Effector CD8-positive, alpha-beta T cell (primary cell): ENCODE measurements at regions not wholly inside any gene's neighbourhood (a gene's known extent, or its start where the extent isn't known, plus 50 kb on each side); places are given as distances from the start of the nearest gene placed in this dataset.
"Not testable (repeated sequence)": the region's sequence is repeated elsewhere in the genome, so short reads cannot be mapped to it uniquely, and the experiment has no call there.

Source experiments
- DNase-seq: peaks from one replicate; lab custom pipeline; 2025; lab: John Stamatoyannopoulos, UW

DNA sequence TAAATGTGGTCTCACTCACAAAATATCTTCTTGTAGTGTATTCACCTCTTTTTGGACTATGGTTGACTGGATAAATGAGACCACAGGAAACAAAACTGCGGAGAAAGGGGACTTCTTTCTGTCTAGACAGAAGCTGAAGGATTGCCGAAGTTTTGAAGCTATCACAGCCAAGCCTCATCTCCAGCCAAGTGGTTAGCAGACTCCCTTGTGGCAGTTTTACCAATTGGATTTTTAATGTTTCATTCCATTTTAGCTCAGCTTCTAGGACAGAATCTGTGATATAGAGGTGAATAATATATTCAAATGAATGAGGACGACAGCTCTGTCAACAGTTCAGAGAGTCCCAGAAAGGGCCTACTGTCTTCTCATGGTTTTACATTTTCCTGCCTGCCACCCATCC is 215.7 kb upstream of the ZNF608 start:
- DNase-seq: no peak

GRCh38 chr5:124962735-124963134 is 216.3 kb upstream of the ZNF608 start:
- no peak for DNase-seq

GRCh38 chr5:124963236-124963919 is 216.9 kb upstream of the ZNF608 start:
- no peak for DNase-seq

DNA sequence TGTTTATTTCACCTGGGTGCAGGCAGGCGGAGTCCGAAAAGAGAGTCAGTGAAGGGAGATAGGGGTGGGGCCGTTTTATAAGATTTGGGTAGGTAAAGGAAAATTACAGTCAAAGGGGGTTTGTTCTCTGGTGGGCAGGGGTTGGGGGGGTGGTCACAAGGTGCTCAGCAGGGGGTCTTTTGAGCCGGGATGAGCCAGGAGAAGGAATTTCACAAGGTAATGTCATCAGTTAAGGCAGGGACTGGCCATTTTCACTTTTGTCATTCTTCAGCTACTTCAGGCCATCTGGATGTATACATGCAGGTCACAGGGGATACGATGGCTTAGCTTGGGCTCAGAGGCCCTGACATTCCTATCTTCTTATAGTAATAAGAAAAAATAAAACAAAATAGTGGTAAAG is 220.3 kb upstream of the ZNF608 start:
- not testable (repeated sequence) for DNase-seq

- not testable (repeated sequence) for DNase-seq
Measured at GRCh38 chr5:124970381-124970780, 223.9 kb upstream of the ZNF608 start.

DNA sequence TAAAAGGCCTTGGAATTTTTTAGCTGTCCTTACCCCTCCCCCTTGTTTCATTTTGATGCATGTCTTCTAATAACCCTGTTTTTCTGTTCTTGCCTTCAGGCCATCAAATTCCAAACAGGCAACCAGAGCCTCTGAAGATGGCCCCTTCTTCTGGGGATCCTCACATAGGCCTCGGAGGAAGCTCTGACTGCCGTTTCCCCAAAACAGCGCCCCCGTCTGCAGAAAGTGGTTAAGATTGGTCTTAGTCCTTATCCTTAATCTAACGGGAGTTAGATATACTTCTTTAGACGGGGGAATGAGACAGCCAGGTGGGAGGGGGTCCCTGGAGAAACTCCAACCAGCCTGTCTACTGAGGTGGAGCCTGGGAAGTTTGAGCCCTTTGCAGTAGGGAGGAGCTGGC is 226.3 kb upstream of the ZNF608 start:
- no peak for DNase-seq

DNA sequence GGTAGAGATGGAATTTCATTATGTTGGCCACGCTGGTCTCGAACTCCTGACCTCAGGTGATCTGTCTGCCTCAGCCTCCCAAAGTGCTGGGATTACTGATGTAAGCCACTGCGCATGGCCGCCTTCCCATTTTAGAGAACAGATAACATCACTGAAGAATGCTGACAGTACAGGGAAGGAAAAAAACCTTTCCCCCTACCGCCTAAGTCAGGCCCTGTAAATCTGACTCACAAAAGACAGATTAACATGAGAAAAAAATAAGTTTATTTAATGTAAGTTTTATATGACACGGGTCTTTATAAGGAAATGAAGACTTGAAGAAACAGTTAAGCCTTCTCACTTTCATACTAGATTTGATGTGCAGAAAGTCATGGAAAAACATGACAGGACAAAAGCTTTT is 227.2 kb upstream of the ZNF608 start:
- DNase-seq: no peak

DNA sequence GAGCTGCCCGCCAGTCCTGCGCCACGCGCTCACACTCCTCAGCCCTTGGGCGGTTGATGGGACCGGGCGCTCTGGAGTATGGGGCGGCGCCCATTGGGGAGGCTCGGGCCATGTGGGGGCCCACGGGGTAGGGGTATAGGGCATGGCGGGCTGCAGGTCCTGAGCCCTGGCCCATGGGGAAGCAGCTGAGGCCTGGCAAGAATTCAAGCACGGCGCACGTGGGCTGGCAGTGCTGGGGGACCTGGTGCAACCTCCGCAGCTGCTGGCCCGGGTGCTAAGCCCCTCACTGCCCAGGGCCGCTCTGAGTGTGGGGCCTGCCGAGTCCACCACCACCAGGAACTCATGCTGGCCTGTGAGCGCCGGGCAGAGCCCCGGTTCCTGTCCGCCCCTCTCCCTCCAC is 229.6 kb upstream of the ZNF608 start:
- DNase-seq: no peak

- no peak for DNase-seq
Measured at GRCh38 chr5:124979251-124979650, 232.8 kb upstream of the ZNF608 start.

DNA sequence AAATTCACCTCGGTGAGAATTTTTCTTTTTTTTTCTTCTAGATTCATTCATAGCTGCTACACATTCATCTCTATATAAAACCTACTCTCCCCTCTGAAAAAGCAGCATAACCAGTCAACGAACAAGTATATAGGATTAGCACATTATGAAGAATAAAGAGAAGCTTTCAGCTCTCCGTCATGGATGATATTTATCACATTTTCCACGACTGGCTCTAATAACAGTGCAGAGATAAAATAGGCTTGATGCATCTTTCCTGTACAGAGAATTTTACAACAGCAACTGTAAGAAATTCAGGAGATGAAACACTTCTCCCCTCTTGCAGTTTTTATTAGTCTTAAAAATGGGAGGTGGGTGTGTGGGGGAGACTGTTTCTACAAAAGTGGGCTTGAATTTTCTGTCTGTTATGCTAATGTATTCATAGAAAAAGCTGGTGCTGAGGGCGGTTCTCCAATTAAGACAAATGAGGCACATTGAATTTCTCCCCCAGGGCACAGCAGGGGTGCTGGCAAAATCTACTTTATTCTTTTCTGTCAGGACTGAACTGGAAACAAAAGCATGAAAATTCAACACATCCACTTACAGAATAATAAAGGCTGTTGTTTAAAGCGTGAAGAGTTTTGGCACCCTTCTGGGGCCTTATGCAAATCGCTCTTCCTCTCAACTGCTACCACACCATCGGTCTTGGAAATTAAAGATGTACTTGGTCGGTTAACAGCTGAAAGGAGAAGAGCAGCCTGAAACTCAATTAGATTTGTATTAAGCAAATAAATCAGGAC is 233.9 kb upstream of the ZNF608 start:
- DNase-seq: no peak

DNA sequence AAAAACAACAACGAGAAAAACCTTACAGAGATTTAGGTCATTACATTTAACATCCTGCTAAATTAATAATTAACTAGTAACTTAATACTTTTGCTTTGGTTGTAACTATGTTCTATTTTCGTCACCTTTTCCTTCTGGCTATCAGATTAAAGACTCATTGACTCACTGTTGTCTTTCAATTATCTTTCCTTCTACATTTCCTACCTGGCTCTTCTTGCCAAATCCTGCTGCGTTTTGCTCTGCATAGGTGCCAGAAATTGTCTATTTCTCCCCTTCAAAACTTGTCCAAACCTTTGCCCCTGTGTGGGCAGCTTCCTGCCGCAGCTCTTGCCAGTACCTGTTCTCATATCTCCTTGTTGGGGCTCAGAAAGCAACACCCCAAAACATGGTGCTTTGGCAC is 235.5 kb upstream of the ZNF608 start:
- DNase-seq: no peak

DNA sequence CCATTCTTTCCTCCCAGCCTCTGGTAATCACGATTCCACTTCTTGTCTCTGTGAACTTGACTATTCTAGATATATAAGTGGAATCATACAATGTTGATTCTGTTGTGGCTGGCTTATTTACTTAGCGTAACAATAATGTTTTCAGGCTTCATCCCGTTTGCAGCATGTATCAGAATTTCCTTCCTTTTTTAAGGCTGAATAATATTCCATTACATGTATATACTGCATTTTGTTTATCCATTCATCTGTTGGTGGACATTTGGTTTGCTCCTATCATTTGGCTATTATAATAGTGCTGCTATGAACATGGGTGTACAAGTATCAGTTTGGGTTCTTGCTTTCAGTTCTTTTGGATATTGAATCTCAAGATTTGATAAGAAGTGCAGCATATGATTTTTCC is 239.7 kb upstream of the ZNF608 start:
- DNase-seq: no peak

DNA sequence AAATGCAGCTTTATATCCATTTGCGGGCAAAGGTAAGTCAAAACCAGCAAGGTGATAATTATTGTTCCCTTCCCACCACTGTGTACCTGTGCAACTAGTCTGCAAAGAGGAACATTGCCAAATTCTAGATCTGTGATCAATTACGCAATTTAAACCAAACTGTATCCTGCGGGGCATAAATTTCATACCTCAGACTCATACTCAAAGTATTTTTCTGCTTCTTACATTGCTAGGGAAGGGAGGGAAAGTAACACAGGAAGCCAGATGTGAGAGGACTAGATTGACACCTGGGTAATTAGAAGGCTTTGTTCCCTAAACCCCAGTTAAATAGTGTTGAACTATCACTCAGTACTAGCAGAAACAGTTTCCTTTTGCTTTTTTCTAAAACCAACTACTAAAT is 240.2 kb upstream of the ZNF608 start:
- DNase-seq: no peak

DNA sequence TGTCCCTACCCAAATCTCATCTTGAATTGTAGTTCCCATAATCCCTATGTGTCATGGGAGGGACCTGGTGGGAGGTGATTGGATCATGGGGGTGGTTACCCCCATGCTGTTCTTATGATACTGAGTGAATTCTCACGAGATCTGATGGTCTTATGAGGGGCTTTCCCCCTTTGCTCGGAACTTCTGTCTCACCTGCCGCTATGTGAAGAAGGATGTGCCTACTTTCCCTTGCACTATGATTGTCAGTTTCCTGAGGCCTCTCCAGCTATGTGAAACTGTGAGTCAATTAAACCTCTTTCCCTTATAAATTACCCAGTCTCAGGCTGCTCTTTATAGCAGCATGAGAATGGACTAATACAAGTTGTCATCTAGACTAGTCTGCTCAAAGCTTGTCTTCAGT is 241.3 kb upstream of the ZNF608 start:
- DNase-seq: not testable (repeated sequence)

GRCh38 chr5:124990723-124991122 is 244.3 kb upstream of the ZNF608 start:
- DNase-seq: no peak

DNA sequence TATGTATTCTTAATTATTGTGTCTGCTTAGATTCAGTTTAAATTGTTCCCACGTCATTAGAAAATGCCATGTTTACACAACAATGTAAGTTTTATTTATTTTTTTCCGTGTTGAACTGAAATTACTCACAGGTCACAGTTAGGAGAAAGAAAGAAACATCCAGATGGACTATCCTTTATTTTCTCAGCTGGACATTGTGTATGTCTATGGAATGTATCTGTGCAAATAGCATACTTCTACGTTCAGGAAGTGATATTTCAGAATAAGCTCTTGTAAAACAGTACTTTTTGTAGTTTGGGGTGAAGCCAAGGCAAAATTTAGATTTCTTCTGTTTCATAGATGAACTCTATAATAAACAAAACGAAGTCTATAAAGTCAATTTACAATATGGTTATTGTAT is 249.0 kb upstream of the ZNF608 start:
- DNase-seq: no peak

- DNase-seq: no peak
Measured at GRCh38 chr5:124996023-124996763, 249.8 kb upstream of the ZNF608 start.

DNA sequence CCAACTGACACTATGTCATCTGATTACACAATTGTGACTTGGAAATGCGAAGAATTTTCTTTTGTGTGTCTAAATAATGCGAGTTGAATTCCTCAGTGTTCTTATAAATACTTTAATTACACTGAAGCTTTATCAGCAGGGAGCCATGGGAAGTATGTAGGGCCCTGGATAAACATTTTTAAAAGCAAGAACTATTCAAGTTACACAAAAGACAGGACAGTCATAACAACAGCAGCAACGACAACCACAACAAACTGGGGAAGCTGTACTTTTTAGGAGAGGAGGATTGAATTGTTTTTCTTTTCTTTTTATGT is 250.3 kb upstream of the ZNF608 start:
- no peak for DNase-seq

DNA sequence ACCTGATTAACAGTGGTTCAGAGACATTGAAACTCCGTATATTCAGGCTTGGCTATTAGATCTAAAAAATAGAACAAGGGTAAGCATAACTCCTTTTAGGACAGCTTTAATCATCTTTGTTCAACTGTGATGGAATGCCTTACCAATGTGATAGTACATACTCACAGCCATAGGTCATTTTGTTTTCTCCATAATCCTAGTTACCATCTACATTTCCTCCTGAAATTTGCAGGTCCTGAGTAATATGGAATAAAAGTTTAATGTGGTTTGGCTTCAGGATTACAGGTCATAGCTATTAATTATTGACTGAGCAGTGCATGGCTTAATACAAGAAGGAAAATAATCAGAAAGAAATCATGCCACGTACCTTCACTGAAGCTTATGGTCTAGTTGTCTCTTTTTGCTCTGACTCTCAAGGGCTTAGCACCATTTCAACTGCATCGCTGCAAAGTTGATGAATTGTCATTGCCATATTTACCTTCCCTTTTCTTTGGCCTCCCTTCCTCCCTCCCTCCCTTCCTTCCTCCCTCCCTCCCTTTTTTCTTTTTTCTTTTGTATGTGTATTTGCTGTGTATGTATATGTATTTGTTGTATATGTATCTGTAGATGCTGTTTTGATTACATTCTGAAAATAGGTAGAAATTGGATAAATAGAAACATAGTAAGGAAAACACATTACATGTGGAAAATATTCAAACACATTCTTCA is 250.9 kb upstream of the ZNF608 start:
- no peak for DNase-seq

- no peak for DNase-seq
Measured at GRCh38 chr5:124998520-124998919, 252.1 kb upstream of the ZNF608 start.

DNA sequence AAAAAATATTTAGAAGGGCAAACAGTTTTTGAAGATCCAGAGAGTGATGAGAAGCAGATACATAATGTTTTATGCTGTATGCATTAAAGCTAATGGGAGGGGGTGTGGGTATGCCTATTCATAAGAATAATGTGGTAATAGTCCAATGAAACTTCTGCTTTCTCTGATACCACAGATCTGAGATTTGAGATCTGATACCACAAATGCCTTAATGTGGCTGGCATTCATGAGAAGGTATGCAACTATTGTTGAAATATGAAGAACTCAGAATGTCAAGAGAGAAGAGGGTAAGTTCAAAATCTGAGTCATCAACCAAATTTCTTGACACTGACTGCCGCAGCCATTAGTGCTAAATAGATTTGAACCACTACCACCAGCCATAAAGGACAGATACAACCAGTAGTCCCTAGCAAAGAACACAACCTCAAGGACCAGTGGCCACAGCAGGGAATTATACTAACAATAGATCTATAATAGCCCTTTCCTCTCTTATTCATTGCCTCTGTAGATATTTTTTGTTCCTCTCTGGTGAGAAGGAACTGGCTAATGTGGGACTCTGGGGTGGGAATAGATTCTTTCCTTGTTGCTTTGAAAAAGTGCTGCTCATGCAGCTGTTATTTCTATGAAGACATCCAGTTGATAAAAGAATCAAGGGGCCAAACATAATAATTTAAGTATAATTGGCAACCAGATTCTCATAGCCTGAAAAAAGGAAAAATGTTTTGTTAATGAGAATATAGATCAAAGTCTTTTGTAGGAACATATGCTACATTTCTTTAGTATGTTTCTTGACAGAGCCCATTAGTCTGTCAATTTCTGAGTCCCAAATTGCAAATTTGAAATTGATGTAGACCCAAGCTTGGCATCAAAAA is 256.5 kb upstream of the ZNF608 start:
- no peak for DNase-seq

DNA sequence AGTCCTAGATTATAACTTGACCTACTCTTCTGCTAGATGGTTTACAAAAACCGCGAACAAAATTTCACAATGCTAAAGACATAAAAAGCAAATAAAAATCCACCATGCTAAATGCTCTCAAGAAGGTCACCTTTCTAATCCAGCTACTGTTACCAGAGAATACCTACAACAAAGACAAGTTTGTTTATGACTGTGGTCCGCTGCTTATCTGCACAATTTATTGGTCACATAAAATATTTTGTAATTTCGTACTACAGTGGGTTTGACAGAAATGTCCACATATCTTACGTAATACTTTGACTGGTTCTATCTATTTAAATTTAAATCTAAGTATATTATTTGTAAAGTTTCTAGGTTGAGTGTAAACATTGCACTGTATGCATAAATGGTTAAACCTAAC is 257.6 kb upstream of the ZNF608 start:
- no peak for DNase-seq
